ENCODE measurements at regions not wholly inside any gene's neighbourhood (a gene's known extent, or its start where the extent isn't known, plus 50 kb on each side); places are given as distances from the start of the nearest gene placed in this dataset.

DNA sequence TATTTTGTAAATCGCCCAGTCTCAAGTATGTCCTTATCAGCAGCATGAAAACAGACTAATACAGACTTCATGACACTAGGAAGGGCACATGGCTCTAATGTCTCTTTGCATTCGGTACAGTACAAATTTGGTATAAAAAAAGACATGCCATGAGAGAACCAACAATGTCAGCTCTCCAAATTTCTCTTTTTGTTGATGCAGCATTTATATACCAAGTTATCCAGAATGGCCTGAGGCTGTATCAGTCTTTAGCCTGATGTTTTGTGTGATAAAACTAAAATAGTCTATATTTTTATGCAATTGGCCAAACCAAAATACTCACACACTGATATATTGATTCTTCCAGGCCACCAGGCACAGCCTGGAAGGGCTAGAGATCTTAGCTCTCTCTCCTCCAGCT lies 124.3 kb upstream of the SAMSN1 start:
- TF ChIP-seq, protein P1, sequence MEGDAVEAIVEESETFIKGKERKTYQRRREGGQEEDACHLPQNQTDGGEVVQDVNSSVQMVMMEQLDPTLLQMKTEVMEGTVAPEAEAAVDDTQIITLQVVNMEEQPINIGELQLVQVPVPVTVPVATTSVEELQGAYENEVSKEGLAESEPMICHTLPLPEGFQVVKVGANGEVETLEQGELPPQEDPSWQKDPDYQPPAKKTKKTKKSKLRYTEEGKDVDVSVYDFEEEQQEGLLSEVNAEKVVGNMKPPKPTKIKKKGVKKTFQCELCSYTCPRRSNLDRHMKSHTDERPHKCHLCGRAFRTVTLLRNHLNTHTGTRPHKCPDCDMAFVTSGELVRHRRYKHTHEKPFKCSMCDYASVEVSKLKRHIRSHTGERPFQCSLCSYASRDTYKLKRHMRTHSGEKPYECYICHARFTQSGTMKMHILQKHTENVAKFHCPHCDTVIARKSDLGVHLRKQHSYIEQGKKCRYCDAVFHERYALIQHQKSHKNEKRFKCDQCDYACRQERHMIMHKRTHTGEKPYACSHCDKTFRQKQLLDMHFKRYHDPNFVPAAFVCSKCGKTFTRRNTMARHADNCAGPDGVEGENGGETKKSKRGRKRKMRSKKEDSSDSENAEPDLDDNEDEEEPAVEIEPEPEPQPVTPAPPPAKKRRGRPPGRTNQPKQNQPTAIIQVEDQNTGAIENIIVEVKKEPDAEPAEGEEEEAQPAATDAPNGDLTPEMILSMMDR (IDR thresholded peaks at IDR 0.05 in 4 of 5, conservative IDR thresholded peaks at IDR 0.05 in 1 of 5) = no peak
- no peak for TF ChIP-seq POLR2A (IDR thresholded peaks at IDR 0.05)
